A549 (cell line): ENCODE measurements at regions not wholly inside any gene's neighbourhood (a gene's known extent, or its start where the extent isn't known, plus 50 kb on each side); places are given as distances from the start of the nearest gene placed in this dataset.

Experiments
- ATAC-seq, 2 experiments: fragments of 200-7000 bp in 1 of 2; fragments of >200 bp in 1 of 2; cut with Nextera tagmentation in 1 of 2; cut with Tn5 transposase in 1 of 2; 3 replicates each; pipeline versions ENCODE4 v1.8.0 to v1.9.1; 2018 to 2020; ENCODE audit warnings: mild to moderate bottlenecking in 1 of 2, moderate library complexity in 1 of 2
- CTCF ChIA-PET: fragments of 300-600 bp; sonication (Branson Sonifier 250); formaldehyde crosslinking; extraction: SDS; loops from one replicate; lab custom pipeline; 2021; ENCODE audit warnings: antibody characterized with exemption, inconsistent platforms; lab: Yijun Ruan, JAX
- POLR2A ChIA-PET: fragments of 350-600 bp; formaldehyde crosslinking; extraction: SDS; loops from one replicate; lab custom pipeline; 2021; ENCODE audit warnings: antibody characterized with exemption, inconsistent platforms; lab: Yijun Ruan, JAX
- DNase-seq, 2 experiments: peaks; one replicate each; pipeline versions ENCODE4 v3.0.0 to v3.0.0-alpha.2; 2011 to 2016; ENCODE audit warnings: low read depth in 1 of 2, low spot score in 1 of 2
- FAIRE-seq: peaks from 2 replicates; lab custom pipeline; 2011; peaks lifted over from hg19 to GRCh38; lab: Jason Lieb, UNC
- H3K27ac ChIP-seq, 2 experiments: fragments of >200 bp; sonication (Bioruptor Twin); formaldehyde crosslinking; 3 replicates each; pipeline ENCODE4 v1.5.1; 2016 to 2017
- H3K4me1 ChIP-seq: fragments of >200 bp; sonication (Bioruptor Twin); formaldehyde crosslinking; 3 replicates; pipeline ENCODE4 v1.6.1; 2016
- H3K4me2 ChIP-seq: fragments of >200 bp; sonication (Bioruptor Twin); formaldehyde crosslinking; 3 replicates; pipeline ENCODE4 v1.6.1; 2016
- H3K4me3 ChIP-seq: fragments of >200 bp; sonication (Bioruptor Twin); formaldehyde crosslinking; 3 replicates; pipeline ENCODE4 v1.5.1; 2016
- H3K9me3 ChIP-seq: fragments of >200 bp; sonication (Bioruptor Twin); formaldehyde crosslinking; 3 replicates; pipeline ENCODE4 v1.6.1; 2016
- ATOH8 ChIP-seq: fragments of 250-450 bp; sonication (Bioruptor Pico); IDR thresholded peaks from 2 replicates; pipeline ENCODE4 v1.5.0; 2020; ENCODE audit warnings: low read depth, mild to moderate bottlenecking, moderate library complexity
- CBX8 ChIP-seq: fragments of 200-600 bp; sonication (generic); IDR thresholded peaks from 2 replicates; pipeline ENCODE4 v1.6.1; 2016
- EHF ChIP-seq: fragments of 250-450 bp; sonication (Bioruptor Pico); IDR thresholded peaks from 2 replicates; pipeline ENCODE4 v1.5.0; 2020; ENCODE audit warnings: mild to moderate bottlenecking
- EP300 ChIP-seq, 2 experiments: fragments of >200 bp; sonication (Bioruptor Twin); formaldehyde crosslinking; IDR thresholded peaks; 2 replicates in 1 of 2; 3 replicates in 1 of 2; pipeline ENCODE4 v1.6.1; 2016 to 2017
- ESRRA ChIP-seq: fragments of 150-350 bp; IDR thresholded peaks from 2 replicates; pipeline ENCODE4 v1.6.1; 2014; ENCODE audit warnings: mild to moderate bottlenecking, low read length, borderline replicate concordance
- FOSL2 ChIP-seq, 2 experiments: fragments of 450-650 bp in 1 of 2; fragments of >200 bp in 1 of 2; sonication (Bioruptor Twin) in 1 of 2; formaldehyde crosslinking; IDR thresholded peaks; 2 replicates each; pipeline versions ENCODE4 v1.5.0 to v1.6.1; 2016 to 2020; ENCODE audit warnings: mild to moderate bottlenecking in 1 of 2, moderate library complexity in 1 of 2
- GATA3 ChIP-seq: IDR thresholded peaks from 2 replicates; pipeline ENCODE4 v1.6.1; 2012; ENCODE audit warnings: borderline replicate concordance
- HES2 ChIP-seq: fragments of >200 bp; sonication (Bioruptor Twin); formaldehyde crosslinking; IDR thresholded peaks from 2 replicates; pipeline ENCODE4 v1.6.1; 2016
- HMGXB4 ChIP-seq: fragments of 250-450 bp; sonication (Bioruptor Pico); IDR thresholded peaks from 2 replicates; pipeline ENCODE4 v1.5.0; 2021; ENCODE audit warnings: mild to moderate bottlenecking, moderate library complexity, borderline replicate concordance
- HOXA7 ChIP-seq: fragments of 250-450 bp; sonication (Bioruptor Pico); IDR thresholded peaks from 2 replicates; pipeline ENCODE4 v1.5.0; 2020; ENCODE audit warnings: mild to moderate bottlenecking, moderate library complexity
- HOXB13 ChIP-seq: fragments of 250-450 bp; sonication (Bioruptor Pico); IDR thresholded peaks from 2 replicates; pipeline ENCODE4 v1.5.0; 2020; ENCODE audit warnings: low read depth, mild to moderate bottlenecking, moderate library complexity
- JUN ChIP-seq, 2 experiments: fragments of >200 bp; sonication (Bioruptor Twin); formaldehyde crosslinking; IDR thresholded peaks; 2 replicates in 1 of 2; 3 replicates in 1 of 2; pipeline ENCODE4 v1.6.1; 2016 to 2017
- MAFK ChIP-seq: fragments of 450-650 bp; IDR thresholded peaks from 2 replicates; pipeline ENCODE4 v1.6.1; 2014; ENCODE audit not compliant: partially characterized antibody
- MAZ ChIP-seq: fragments of 150-350 bp; IDR thresholded peaks from 2 replicates; pipeline ENCODE4 v1.6.1; 2014; ENCODE audit warnings: antibody characterized with exemption, low read depth, low read length, borderline replicate concordance
- MYC ChIP-seq: IDR thresholded peaks from 2 replicates; pipeline ENCODE4 v1.6.1; 2012; ENCODE audit warnings: mild to moderate bottlenecking, inconsistent platforms, low read length, improper control_type of control experiment, borderline replicate concordance
- NFE2L2 ChIP-seq: fragments of 150-350 bp; conservative IDR thresholded peaks from 2 replicates; pipeline ENCODE4 v1.6.1; 2014; ENCODE audit warnings: low read length
- NR3C1 ChIP-seq: fragments of >200 bp; sonication (Bioruptor Twin); formaldehyde crosslinking; IDR thresholded peaks from 3 replicates; pipeline ENCODE4 v1.6.1; 2017
- PHF8 ChIP-seq: fragments of 200-600 bp; sonication (generic); IDR thresholded peaks from 2 replicates; pipeline ENCODE4 v1.6.1; 2016; ENCODE audit warnings: low read depth, mild to moderate bottlenecking, antibody characterized with exemption, moderate library complexity, borderline replicate concordance
- RAD21 ChIP-seq, 2 experiments: fragments of >200 bp in 1 of 2; sonication (Bioruptor Twin) in 1 of 2; formaldehyde crosslinking in 1 of 2; IDR thresholded peaks in 1 of 2; conservative IDR thresholded peaks in 1 of 2; 2 replicates in 1 of 2; 3 replicates in 1 of 2; pipeline ENCODE4 v1.6.1; 2012 to 2018; ENCODE audit warnings: inconsistent platforms in 1 of 2
- RNF2 ChIP-seq: fragments of 200-600 bp; sonication (generic); IDR thresholded peaks from 2 replicates; pipeline ENCODE4 v1.6.1; 2016; ENCODE audit warnings: low read depth, mild to moderate bottlenecking, antibody characterized with exemption, moderate library complexity, borderline replicate concordance
- TP53 ChIP-seq: fragments of 250-450 bp; sonication (Bioruptor Pico); IDR thresholded peaks from 2 replicates; pipeline ENCODE4 v1.5.0; 2021; ENCODE audit warnings: mild to moderate bottlenecking, moderate library complexity
- ZC3H11A ChIP-seq: fragments of 450-650 bp; IDR thresholded peaks from 2 replicates; pipeline ENCODE4 v1.6.1; 2014; ENCODE audit warnings: antibody characterized with exemption, mild to moderate bottlenecking
- ZFP36 ChIP-seq: fragments of 450-650 bp; IDR thresholded peaks from 2 replicates; pipeline ENCODE4 v1.6.1; 2014; ENCODE audit warnings: borderline replicate concordance; ENCODE audit not compliant: partially characterized antibody
- ZNF302 ChIP-seq: fragments of 250-450 bp; sonication (Bioruptor Pico); IDR thresholded peaks from 2 replicates; pipeline ENCODE4 v1.9.0; 2021; ENCODE audit warnings: inconsistent platforms, mild to moderate bottlenecking, moderate library complexity
- ZSCAN20 ChIP-seq: fragments of 250-450 bp; sonication (Bioruptor Pico); IDR thresholded peaks from 2 replicates; pipeline ENCODE4 v1.8.0; 2022; ENCODE audit warnings: mild to moderate bottlenecking, moderate library complexity
- WGBS: methylation state at CpG from one replicate; pipeline ENCODE4 v1.1.6; 2017; ENCODE audit errors: missing lambda C conversion rate; 5-methylcytosine and 5-hydroxymethylcytosine counted together
- TF ChIP-seq, protein P1 (sequence below): fragments of 450-650 bp; IDR thresholded peaks from 2 replicates; pipeline ENCODE4 v1.6.1; 2014; ENCODE audit warnings: antibody characterized with exemption
- TF ChIP-seq, protein P2 (sequence below): fragments of >200 bp; sonication (Bioruptor Twin); formaldehyde crosslinking; IDR thresholded peaks from 3 replicates; pipeline ENCODE4 v1.6.1; 2016

DNA sequence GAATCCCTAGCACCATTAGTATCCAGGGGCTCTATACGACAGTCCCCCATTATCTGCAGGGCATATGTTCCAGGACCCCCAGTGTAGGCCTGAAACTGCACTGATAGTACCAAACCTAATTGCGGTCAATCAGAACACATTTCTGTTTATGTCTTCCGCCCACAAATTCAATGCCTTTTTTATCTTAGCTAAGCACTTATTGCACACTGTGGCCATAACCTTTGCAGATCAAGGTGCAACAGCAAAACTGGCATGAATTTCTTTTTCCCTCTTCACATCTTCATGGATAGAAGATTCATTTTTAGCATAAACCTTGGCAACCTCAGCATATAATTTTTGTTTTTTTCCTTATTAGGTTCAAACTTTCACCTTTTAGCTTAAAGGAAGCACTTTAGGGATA is 361.1 kb downstream of the DEPDC1B start:
- ChIA-PET CTCF (no interaction called here), POLR2A (no interaction called here)
- peak; percentile 28 for TF ChIP-seq MAFK
- TF ChIP-seq, protein P1, sequence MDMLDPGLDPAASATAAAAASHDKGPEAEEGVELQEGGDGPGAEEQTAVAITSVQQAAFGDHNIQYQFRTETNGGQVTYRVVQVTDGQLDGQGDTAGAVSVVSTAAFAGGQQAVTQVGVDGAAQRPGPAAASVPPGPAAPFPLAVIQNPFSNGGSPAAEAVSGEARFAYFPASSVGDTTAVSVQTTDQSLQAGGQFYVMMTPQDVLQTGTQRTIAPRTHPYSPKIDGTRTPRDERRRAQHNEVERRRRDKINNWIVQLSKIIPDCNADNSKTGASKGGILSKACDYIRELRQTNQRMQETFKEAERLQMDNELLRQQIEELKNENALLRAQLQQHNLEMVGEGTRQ = no peak
- FAIRE-seq = no peak
- no peaks in the 10 kb centered on the region for H3K9me3 ChIP-seq
- no peak for DNase-seq
- WGBS = 94% methylated on average over 3 of the region's 3 CpGs
- ATAC-seq = no peak
- no peak overlapping the region for H3K4me2 ChIP-seq
- H3K4me1 ChIP-seq = peaks cover 10% of the 10 kb centered on the region; the same call in 1 of the 3 replicates
- H3K4me3 ChIP-seq = no peak overlapping the region
- no peak overlapping the region for H3K27ac ChIP-seq

- ATAC-seq (no peak), FAIRE-seq (no peak), DNase-seq (no peak)
- Histone ChIP-seq H3K9me3 (no peaks in the 10 kb centered on the region), H3K4me1 (peaks cover 22% of the 10 kb centered on the region; the same call in 1 of the 3 replicates), H3K4me2 (no peak overlapping the region), H3K4me3 (no peak overlapping the region), H3K27ac (no peak overlapping the region)
- ChIA-PET POLR2A (no interaction called here), CTCF (no interaction called here)
- TF ChIP-seq JUN (IDR thresholded peaks at IDR 0.05) = no peak
- TF ChIP-seq, protein P2, sequence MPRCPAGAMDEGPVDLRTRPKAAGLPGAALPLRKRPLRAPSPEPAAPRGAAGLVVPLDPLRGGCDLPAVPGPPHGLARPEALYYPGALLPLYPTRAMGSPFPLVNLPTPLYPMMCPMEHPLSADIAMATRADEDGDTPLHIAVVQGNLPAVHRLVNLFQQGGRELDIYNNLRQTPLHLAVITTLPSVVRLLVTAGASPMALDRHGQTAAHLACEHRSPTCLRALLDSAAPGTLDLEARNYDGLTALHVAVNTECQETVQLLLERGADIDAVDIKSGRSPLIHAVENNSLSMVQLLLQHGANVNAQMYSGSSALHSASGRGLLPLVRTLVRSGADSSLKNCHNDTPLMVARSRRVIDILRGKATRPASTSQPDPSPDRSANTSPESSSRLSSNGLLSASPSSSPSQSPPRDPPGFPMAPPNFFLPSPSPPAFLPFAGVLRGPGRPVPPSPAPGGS = no peak
- TF ChIP-seq MAFK = no peak
- TF ChIP-seq MAZ = no peak
- no peak for TF ChIP-seq ZC3H11A
- TF ChIP-seq, protein P1 = no peak
- no peak for TF ChIP-seq EHF (CRISPR knock-in tag)
- no peak for TF ChIP-seq CBX8
- TF ChIP-seq RNF2 = no peak
- TF ChIP-seq RAD21 (conservative IDR thresholded peaks at IDR 0.05 in 1 of 2, IDR thresholded peaks at IDR 0.05 in 1 of 2) = no peak
- no peak for TF ChIP-seq HOXA7
- TF ChIP-seq HES2 = no peak
- TF ChIP-seq NFE2L2 = no peak
- TF ChIP-seq EP300 (IDR thresholded peaks at IDR 0.05) = no peak
- TF ChIP-seq ATOH8 (CRISPR knock-in tag) = no peak
- TF ChIP-seq MYC = no peak
- no peak for TF ChIP-seq ZNF302
These were observed 363.5 kb downstream of the DEPDC1B start for GRCh38 chr5:60336491-60336890.

DNA sequence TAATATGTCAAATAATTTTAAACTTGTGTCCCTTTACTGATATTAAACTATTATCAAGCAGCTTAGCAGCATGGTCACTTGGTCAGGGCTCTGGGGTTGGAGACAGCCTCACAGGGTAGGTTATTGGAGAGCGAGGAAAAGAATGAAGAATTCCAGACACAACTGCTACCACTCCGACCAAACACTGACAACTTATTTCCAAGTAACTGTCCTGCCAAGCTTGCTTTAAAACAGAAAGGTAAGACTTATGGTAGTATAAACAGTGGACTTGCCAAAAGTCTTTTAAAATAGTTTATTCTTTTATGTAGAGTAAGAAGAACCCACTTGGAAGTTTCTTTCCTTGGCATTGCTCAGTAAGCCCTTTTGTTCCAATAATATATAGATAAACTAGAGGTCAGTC is 364.1 kb downstream of the DEPDC1B start:
- H3K27ac ChIP-seq = no peak overlapping the region
- DNase-seq = no peak
- H3K4me2 ChIP-seq = no peak overlapping the region
- FAIRE-seq = no peak
- no peak for ATAC-seq
- no peak overlapping the region for H3K4me3 ChIP-seq
- 86% methylated on average over 2 of the region's 2 CpGs for WGBS
- ChIA-PET CTCF (no interaction called here), POLR2A (no interaction called here)
- no peaks in the 10 kb centered on the region for H3K9me3 ChIP-seq
- peaks cover 22% of the 10 kb centered on the region; the same call in 1 of the 3 replicates for H3K4me1 ChIP-seq
- TF ChIP-seq, protein P2 = no peak
- TF ChIP-seq FOSL2 (IDR thresholded peaks at IDR 0.05) (no peak), FOSL2 (CRISPR knock-in tag; IDR thresholded peaks at IDR 0.05) (no peak), TP53 (CRISPR knock-in tag) (no peak), PHF8 (no peak), ZSCAN20 (CRISPR knock-in tag) (no peak), ZFP36 (no peak), HMGXB4 (CRISPR knock-in tag) (no peak), RNF2 (no peak), NR3C1 (no peak), JUN (IDR thresholded peaks at IDR 0.05) (no peak), HOXA7 (no peak), HOXB13 (CRISPR knock-in tag) (no peak), GATA3 (no peak), ESRRA (no peak), RAD21 (conservative IDR thresholded peaks at IDR 0.05 in 1 of 2, IDR thresholded peaks at IDR 0.05 in 1 of 2) (no peak), MYC (no peak), EHF (CRISPR knock-in tag) (no peak)
